Large intestine (tissue), 3 donors: ENCODE measurements at regions not wholly inside any gene's neighbourhood (a gene's known extent, or its start where the extent isn't known, plus 50 kb on each side); places are given as distances from the start of the nearest gene placed in this dataset.

Experiments used
- DNase-seq, 2 donors: peaks; one replicate each; pipeline versions ENCODE4 v3.0.0 to v3.0.0-alpha.2; 2013
- H3K27ac ChIP-seq: one replicate; pipeline ENCODE4 v1.5.1; 2013; ENCODE audit warnings: low read length
- H3K27me3 ChIP-seq: 2 replicates; pipeline ENCODE4 v1.6.1; 2013; ENCODE audit warnings: low read length; ENCODE audit not compliant: control insufficient read depth, insufficient read depth
- H3K36me3 ChIP-seq: 2 replicates; pipeline ENCODE4 v1.6.1; 2013; ENCODE audit warnings: low read length; ENCODE audit not compliant: control insufficient read depth, insufficient read depth
- H3K4me1 ChIP-seq: one replicate; pipeline ENCODE4 v1.6.1; 2013; ENCODE audit warnings: low read length; ENCODE audit not compliant: control insufficient read depth, insufficient read depth
- H3K4me3 ChIP-seq: one replicate; pipeline ENCODE4 v1.5.1; 2013; ENCODE audit warnings: low read length
- H3K9me3 ChIP-seq: one replicate; pipeline ENCODE4 v1.6.1; 2013; ENCODE audit warnings: mild to moderate bottlenecking, low read depth, low read length, moderate library complexity; ENCODE audit not compliant: control insufficient read depth
- WGBS: methylation state at CpG from one replicate; pipeline ENCODE4 v1.1.5; 2013; ENCODE audit warnings: low lambda C conversion rate; ENCODE audit not compliant: insufficient coverage; 5-methylcytosine and 5-hydroxymethylcytosine counted together

DNA sequence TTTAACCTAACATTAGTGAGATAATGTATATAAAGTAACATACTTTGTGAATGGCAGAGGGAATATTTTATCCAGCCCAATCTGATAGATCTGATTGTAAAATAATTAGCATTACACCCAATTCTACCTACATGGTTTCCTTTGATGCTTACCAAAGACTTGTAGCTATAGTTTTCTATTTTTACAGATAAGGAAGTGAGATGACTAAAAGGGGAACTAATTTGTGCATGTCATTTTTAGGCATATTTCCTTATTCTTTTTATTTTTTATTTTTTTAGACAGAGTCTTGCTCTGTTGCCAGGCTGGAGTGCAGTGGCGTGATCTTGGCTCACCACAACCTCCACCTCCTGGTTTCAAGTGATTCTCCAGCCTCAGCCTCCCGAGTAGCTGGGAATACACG, 793.7 kb upstream of the LRRC4C start:
- H3K4me1 ChIP-seq = no peaks in the 10 kb centered on the region
- H3K9me3 ChIP-seq = no peaks in the 10 kb centered on the region
- no peak for DNase-seq
- no peak overlapping the region for H3K4me3 ChIP-seq
- no peaks in the 10 kb centered on the region for H3K27me3 ChIP-seq
- H3K36me3 ChIP-seq = no peaks in the 10 kb centered on the region
- H3K27ac ChIP-seq = no peak overlapping the region
- WGBS = no CpG with 5 or more reads among the region's 3 CpGs

DNA sequence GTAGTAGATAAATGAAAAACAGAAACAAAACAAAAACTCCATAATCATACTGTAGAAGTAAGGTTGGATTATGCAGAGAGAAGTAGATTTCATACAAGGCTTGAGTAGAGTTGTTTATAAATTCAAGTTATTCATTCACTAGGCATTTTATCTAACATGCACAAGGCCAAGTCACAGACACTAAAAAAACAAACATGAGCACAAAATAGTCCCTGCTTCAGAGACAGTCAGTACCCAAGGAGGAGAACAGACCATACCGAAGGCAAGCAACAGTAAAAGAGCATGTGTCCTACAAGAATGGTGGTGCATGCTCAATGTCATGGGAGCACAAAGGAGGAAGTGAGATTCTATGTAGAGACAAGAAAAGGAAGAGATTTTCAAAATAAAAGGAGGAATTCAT, 796.5 kb upstream of the LRRC4C start:
- Histone ChIP-seq H3K27ac (no peak overlapping the region), H3K9me3 (no peaks in the 10 kb centered on the region), H3K4me1 (no peaks in the 10 kb centered on the region), H3K4me3 (no peak overlapping the region), H3K27me3 (no peaks in the 10 kb centered on the region), H3K36me3 (no peaks in the 10 kb centered on the region)
- DNase-seq = no peak
- WGBS = 100% methylated on average over 1 of the region's 1 CpG

DNA sequence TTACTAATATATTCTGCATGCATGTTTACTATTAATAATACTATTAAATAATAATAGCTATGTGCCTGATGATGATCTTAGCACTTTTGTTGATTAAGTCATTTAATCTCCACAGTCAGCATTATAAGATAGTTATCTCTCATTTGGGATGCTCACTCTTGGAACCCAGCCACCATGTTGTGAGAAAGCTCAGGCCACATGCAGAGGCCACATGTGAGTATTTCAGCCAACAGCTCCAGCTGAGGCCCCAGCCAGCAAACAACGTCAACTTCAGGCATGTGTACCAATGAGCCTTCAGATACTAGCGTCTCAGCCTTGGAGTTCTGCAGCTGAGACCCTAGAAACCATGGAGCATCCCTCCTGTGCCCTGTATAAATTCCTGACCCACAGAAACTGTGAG, 798.1 kb upstream of the LRRC4C start:
- H3K27me3 ChIP-seq = no peaks in the 10 kb centered on the region
- no peak overlapping the region for H3K4me3 ChIP-seq
- no peak for DNase-seq
- H3K36me3 ChIP-seq = no peaks in the 10 kb centered on the region
- H3K9me3 ChIP-seq = no peaks in the 10 kb centered on the region
- no CpG with 5 or more reads among the region's 2 CpGs for WGBS
- H3K27ac ChIP-seq = no peak overlapping the region
- no peaks in the 10 kb centered on the region for H3K4me1 ChIP-seq

DNA sequence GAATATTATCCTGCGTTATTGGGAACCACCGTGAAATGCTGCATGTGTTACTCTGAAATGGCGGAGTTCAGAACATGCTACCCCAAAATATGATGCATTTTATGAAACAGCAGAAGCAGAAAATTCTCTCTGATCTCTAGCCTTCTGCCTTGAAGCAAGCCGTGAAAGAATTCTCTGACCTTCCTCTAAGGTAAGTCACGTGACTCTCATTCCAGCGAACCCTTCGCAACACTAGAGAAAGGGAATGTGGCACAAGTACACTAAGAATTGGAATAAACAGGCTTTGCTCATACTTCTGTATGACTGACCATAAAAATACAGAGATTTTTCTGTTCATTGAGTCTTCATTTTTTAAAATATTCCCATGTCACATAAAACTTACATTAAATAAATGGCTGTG, 805.6 kb upstream of the LRRC4C start:
- DNase-seq = peak; percentile 3 to 16
- WGBS = no CpG with 5 or more reads among the region's 7 CpGs

DNA sequence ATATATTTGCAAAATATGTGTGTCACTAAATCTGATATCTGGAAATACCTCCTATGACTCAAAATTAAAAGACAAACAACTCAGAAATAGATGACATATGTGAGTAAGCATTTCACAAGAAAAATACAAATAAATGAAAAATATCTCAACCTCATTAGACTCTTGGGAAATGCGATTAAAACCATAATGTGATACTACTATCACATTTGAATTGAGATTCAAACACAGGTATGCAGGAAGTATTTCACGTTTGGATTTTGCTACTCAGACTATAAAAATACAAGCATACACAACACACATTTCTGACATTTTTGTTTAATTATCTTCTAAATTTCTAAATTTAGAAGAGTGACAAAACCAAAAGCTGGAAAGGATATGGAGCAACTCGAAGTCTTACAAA, 811.9 kb upstream of the LRRC4C start:
- DNase-seq = no peak
- Histone ChIP-seq H3K36me3 (no peaks in the 10 kb centered on the region), H3K27me3 (no peaks in the 10 kb centered on the region), H3K4me1 (no peaks in the 10 kb centered on the region), H3K4me3 (no peak overlapping the region), H3K27ac (no peak overlapping the region), H3K9me3 (peaks cover 2% of the 10 kb centered on the region)
- whole genome bisulfite sequencing = 83% methylated on average over 2 of the region's 3 CpGs

More for the DNA sequence above, 805.6 kb upstream of the LRRC4C start:
- Histone ChIP-seq H3K36me3 (no peaks in the 10 kb centered on the region), H3K4me1 (no peaks in the 10 kb centered on the region), H3K4me3 (no peak overlapping the region), H3K27ac (no peak overlapping the region), H3K27me3 (no peaks in the 10 kb centered on the region), H3K9me3 (no peaks in the 10 kb centered on the region)

DNA sequence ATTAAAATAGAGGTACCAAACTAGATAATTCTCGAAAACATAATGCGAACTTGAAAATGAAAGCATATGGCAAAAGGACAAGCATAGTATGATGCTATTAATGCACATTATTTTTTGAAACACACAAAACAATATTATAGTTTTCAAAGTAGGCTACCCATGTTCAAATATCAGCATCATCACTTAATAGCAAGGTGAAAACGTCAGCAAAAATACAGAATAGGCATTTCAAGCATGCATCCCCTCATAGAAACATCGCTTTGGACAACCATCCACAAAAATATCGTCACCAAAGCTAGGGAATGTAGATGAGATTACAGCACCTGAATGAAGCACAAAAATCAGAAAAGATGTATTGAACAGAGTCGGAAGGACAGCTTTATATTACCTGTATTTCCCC, 814.5 kb upstream of the LRRC4C start:
- WGBS = 92% methylated on average over 2 of the region's 6 CpGs
- Histone ChIP-seq H3K4me1 (no peaks in the 10 kb centered on the region), H3K9me3 (peaks cover 4% of the 10 kb centered on the region), H3K4me3 (no peak overlapping the region), H3K36me3 (no peaks in the 10 kb centered on the region), H3K27me3 (no peaks in the 10 kb centered on the region), H3K27ac (no peak overlapping the region)
- DNase-seq = no peak

DNA sequence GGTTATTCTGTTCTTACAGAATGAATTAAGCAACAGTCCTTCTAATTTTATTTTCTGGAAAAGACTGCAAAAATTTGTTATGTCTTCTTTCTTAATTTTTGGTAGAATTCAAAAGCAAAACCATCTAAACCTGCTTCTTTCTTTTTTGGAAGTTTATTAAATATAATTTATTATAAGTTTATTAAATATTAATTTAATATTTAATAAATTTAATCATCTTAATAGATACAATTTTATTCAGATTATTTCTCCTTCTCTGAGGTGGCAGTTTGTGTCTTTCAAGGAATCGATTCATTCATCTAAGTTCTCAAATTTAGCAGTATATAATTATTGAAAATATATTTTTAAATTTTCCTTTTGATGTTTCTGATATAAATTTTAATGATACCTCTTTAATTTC, 837.5 kb upstream of the LRRC4C start:
- DNase-seq = no peak
- no peaks in the 10 kb centered on the region for H3K4me1 ChIP-seq
- H3K4me3 ChIP-seq = no peak overlapping the region
- no peak overlapping the region for H3K27ac ChIP-seq
- 92% methylated on average over 1 of the region's 1 CpG for WGBS
- no peaks in the 10 kb centered on the region for H3K9me3 ChIP-seq
- H3K36me3 ChIP-seq = no peaks in the 10 kb centered on the region
- no peaks in the 10 kb centered on the region for H3K27me3 ChIP-seq

DNA sequence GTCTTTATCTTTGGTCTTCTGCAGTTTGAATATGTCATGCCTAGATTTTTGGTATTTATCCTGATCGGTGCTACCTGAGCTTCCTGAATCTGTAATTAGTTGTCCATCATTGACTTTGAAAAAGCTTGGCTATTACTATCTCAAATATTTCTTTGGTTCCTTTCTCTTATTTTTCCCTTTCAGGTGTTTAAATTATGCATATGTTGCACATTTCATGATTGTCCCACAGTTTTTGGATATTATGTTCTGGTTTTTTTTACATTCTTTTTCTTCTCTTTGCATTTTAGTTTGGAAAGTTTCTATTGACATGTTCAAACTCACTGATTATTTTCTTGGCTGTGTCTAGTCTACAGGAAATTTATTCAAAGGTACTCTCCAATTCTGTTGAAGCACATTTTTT, 840.3 kb upstream of the LRRC4C start:
- Histone ChIP-seq H3K4me3 (no peak overlapping the region), H3K4me1 (no peaks in the 10 kb centered on the region), H3K36me3 (no peaks in the 10 kb centered on the region), H3K27ac (no peak overlapping the region), H3K9me3 (no peaks in the 10 kb centered on the region), H3K27me3 (no peaks in the 10 kb centered on the region)
- DNase-seq = no peak
- 100% methylated on average over 1 of the region's 1 CpG for WGBS

DNA sequence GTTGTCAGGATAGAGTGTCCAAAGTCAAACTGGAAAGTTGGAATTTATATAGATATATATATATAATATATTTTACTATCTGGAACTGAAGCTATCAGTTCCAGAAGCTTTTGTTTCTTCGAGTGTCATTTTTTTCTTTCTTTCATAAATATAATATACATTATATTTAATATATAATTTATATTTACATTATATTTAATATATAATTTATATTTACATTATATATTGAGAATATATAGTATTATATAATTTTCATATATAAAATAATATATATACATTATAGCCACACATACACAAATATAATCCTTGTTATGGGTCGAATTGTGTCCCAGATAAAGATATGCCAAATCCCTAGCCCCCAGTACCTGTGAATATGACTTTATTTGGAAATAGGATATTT, 842.3 kb upstream of the LRRC4C start:
- no peaks in the 10 kb centered on the region for H3K9me3 ChIP-seq
- H3K27ac ChIP-seq = no peak overlapping the region
- 79% methylated on average over 2 of the region's 2 CpGs for WGBS
- no peak overlapping the region for H3K4me3 ChIP-seq
- DNase-seq = no peak
- H3K4me1 ChIP-seq = no peaks in the 10 kb centered on the region
- no peaks in the 10 kb centered on the region for H3K27me3 ChIP-seq
- H3K36me3 ChIP-seq = no peaks in the 10 kb centered on the region

DNA sequence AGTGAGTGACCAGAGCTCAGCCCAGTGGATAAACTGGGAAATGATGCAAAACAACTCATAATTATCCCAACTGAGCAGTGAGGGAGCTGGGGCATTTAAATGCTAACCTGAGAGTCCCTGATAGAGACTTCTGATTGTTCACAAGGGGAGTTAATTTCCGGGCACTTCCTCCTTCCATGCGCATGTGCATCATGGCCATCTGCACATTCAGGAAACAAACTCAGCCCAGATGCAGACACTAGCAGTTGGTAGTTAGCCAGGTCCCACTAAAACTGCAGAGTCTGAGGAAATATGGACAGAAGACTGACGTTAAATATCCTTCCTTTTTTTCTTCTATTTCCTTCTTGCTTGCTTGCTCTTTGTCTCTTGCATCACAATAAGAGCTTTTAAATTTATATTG, 852.1 kb upstream of the LRRC4C start:
- 86% methylated on average over 1 of the region's 3 CpGs for WGBS
- no peak overlapping the region for H3K4me3 ChIP-seq
- H3K9me3 ChIP-seq = no peaks in the 10 kb centered on the region
- H3K36me3 ChIP-seq = no peaks in the 10 kb centered on the region
- DNase-seq = no peak
- H3K4me1 ChIP-seq = no peaks in the 10 kb centered on the region
- no peaks in the 10 kb centered on the region for H3K27me3 ChIP-seq
- no peak overlapping the region for H3K27ac ChIP-seq

DNA sequence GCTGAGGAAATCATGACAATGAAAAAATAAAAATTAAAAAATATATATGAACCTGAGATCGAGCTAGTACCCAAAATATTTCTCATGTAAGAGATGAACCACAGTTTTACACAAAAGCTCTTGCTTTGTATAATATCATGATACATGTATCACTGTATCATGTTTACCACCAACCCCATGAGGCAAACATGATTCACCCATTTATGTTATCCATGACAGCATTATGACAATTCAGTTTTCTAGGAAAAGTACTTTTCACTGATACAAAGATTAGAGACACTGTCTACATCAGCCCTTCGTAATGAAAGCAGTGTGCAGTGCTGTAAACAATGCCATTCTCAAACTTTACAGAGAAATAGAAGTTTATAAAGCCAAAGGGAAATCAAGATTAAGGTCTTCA, 852.5 kb upstream of the LRRC4C start:
- H3K9me3 ChIP-seq = no peaks in the 10 kb centered on the region
- H3K27me3 ChIP-seq = no peaks in the 10 kb centered on the region
- H3K4me1 ChIP-seq = no peaks in the 10 kb centered on the region
- WGBS = 100% methylated on average over 1 of the region's 2 CpGs
- H3K27ac ChIP-seq = no peak overlapping the region
- H3K4me3 ChIP-seq = no peak overlapping the region
- H3K36me3 ChIP-seq = no peaks in the 10 kb centered on the region
- DNase-seq = no peak
